HCT116 (cell line): ENCODE measurements at regions not wholly inside any gene's neighbourhood (a gene's known extent, or its start where the extent isn't known, plus 50 kb on each side); places are given as distances from the start of the nearest gene placed in this dataset.

Experiments used
- CEBPB ChIP-seq: IDR thresholded peaks from 2 replicates; pipeline ENCODE4 v1.6.1; 2012; ENCODE audit warnings: low read depth
- CTCF ChIP-seq, 3 experiments: fragments of 200-600 bp in 1 of 3; sonication (generic) in 1 of 3; IDR thresholded peaks in 2 of 3; conservative IDR thresholded peaks in 1 of 3; 2 replicates each; pipeline ENCODE4 v1.5.1; 2012 to 2017; ENCODE audit warnings: low read depth in 2 of 3, low read length in 2 of 3, antibody characterized with exemption in 1 of 3, borderline replicate concordance in 1 of 3, control low read depth in 1 of 3, mild to moderate bottlenecking in 1 of 3, mixed read lengths in 1 of 3, mixed run types in 1 of 3, moderate library complexity in 1 of 3; ENCODE audit not compliant: insufficient read depth in 1 of 3
- ELF1 ChIP-seq: IDR thresholded peaks from 2 replicates; pipeline ENCODE4 v1.6.1; 2012; ENCODE audit warnings: low read depth, borderline replicate concordance
- EZH2 ChIP-seq: fragments of 200-600 bp; sonication (generic); IDR thresholded peaks from 2 replicates; pipeline ENCODE4 v1.6.1; 2017; ENCODE audit warnings: antibody characterized with exemption, mixed run types
- EZH2phosphoT487 ChIP-seq: fragments of 200-600 bp; IDR thresholded peaks from 2 replicates; pipeline ENCODE4 v1.6.1; 2018; ENCODE audit warnings: antibody characterized with exemption, borderline replicate concordance
- JUND ChIP-seq: IDR thresholded peaks from 2 replicates; pipeline ENCODE4 v1.6.1; 2012
- MAX ChIP-seq: IDR thresholded peaks from 2 replicates; pipeline ENCODE4 v1.6.1; 2012
- POLR2A ChIP-seq: IDR thresholded peaks from 2 replicates; pipeline ENCODE4 v1.7.0; 2011; ENCODE audit warnings: borderline replicate concordance; ENCODE audit not compliant: insufficient read depth, insufficient read length; ENCODE audit errors: extremely low read depth
- POLR2AphosphoS5 ChIP-seq: IDR thresholded peaks from 2 replicates; pipeline ENCODE4 v1.6.1; 2011; ENCODE audit warnings: mild to moderate bottlenecking, low read depth, low read length, moderate library complexity
- RAD21 ChIP-seq: IDR thresholded peaks from 2 replicates; pipeline ENCODE4 v1.6.1; 2012; ENCODE audit warnings: low read depth, mild to moderate bottlenecking
- SP1 ChIP-seq: IDR thresholded peaks from 2 replicates; pipeline ENCODE4 v1.6.1; 2012; ENCODE audit warnings: low read depth
- SRF ChIP-seq: IDR thresholded peaks from 2 replicates; pipeline ENCODE4 v1.6.1; 2012; ENCODE audit warnings: low read depth
- TF ChIP-seq, protein P1 (sequence below): IDR thresholded peaks from 2 replicates; pipeline ENCODE4 v1.6.1; 2012; ENCODE audit warnings: low read depth

- TF ChIP-seq JUND: no peak
- TF ChIP-seq CTCF (IDR thresholded peaks at IDR 0.05 in 2 of 3, conservative IDR thresholded peaks at IDR 0.05 in 1 of 3; ENCODE audit: borderline replicate concordance in 1 of 3, insufficient read depth in 1 of 3, low read depth in 2 of 3, low read length in 2 of 3): no peak
- TF ChIP-seq, protein P1, sequence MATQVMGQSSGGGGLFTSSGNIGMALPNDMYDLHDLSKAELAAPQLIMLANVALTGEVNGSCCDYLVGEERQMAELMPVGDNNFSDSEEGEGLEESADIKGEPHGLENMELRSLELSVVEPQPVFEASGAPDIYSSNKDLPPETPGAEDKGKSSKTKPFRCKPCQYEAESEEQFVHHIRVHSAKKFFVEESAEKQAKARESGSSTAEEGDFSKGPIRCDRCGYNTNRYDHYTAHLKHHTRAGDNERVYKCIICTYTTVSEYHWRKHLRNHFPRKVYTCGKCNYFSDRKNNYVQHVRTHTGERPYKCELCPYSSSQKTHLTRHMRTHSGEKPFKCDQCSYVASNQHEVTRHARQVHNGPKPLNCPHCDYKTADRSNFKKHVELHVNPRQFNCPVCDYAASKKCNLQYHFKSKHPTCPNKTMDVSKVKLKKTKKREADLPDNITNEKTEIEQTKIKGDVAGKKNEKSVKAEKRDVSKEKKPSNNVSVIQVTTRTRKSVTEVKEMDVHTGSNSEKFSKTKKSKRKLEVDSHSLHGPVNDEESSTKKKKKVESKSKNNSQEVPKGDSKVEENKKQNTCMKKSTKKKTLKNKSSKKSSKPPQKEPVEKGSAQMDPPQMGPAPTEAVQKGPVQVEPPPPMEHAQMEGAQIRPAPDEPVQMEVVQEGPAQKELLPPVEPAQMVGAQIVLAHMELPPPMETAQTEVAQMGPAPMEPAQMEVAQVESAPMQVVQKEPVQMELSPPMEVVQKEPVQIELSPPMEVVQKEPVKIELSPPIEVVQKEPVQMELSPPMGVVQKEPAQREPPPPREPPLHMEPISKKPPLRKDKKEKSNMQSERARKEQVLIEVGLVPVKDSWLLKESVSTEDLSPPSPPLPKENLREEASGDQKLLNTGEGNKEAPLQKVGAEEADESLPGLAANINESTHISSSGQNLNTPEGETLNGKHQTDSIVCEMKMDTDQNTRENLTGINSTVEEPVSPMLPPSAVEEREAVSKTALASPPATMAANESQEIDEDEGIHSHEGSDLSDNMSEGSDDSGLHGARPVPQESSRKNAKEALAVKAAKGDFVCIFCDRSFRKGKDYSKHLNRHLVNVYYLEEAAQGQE: no peak
- no peak for TF ChIP-seq EZH2
- no peak for TF ChIP-seq POLR2A
- TF ChIP-seq EZH2phosphoT487: no peak
- TF ChIP-seq MAX: no peak
- TF ChIP-seq CEBPB: no peak
- TF ChIP-seq SRF: no peak
- no peak for TF ChIP-seq POLR2AphosphoS5
- no peak for TF ChIP-seq SP1
- TF ChIP-seq ELF1: no peak
- no peak for TF ChIP-seq RAD21
Observed at GRCh38 chr6:87926072-87926471, 121.6 kb upstream of the SPACA1 start.
